Loucy (cell line): ENCODE measurements at regions not wholly inside any gene's neighbourhood (a gene's known extent, or its start where the extent isn't known, plus 50 kb on each side); places are given as distances from the start of the nearest gene placed in this dataset.

Experiments
- H2AFZ ChIP-seq: fragments of 200-600 bp; sonication (generic); 2 replicates; pipeline ENCODE4 v1.6.0; 2016; ENCODE audit warnings: antibody characterized with exemption, mild to moderate bottlenecking, low read length, moderate library complexity
- H3F3A ChIP-seq: fragments of 200-600 bp; 2 replicates; pipeline ENCODE4 v1.6.0; 2016; ENCODE audit warnings: antibody characterized with exemption, low read depth, mild to moderate bottlenecking
- H3K27me3 ChIP-seq: fragments of 200-600 bp; sonication (generic); 2 replicates; pipeline ENCODE4 v1.6.1; 2014; ENCODE audit warnings: low read length, mild to moderate bottlenecking; ENCODE audit not compliant: insufficient read depth, poor library complexity, severe bottlenecking
- H3K36me3 ChIP-seq: fragments of 200-600 bp; sonication (generic); 2 replicates; pipeline ENCODE4 v1.6.1; 2016; ENCODE audit warnings: low read length; ENCODE audit not compliant: insufficient read depth
- H3K4me1 ChIP-seq: fragments of 200-600 bp; sonication (generic); 2 replicates; pipeline ENCODE4 v1.5.1; 2014; ENCODE audit warnings: low read length, mild to moderate bottlenecking; ENCODE audit not compliant: insufficient read depth, poor library complexity, severe bottlenecking
- H3K4me2 ChIP-seq: fragments of 200-600 bp; sonication (generic); 2 replicates; pipeline ENCODE4 v1.6.0; 2014; ENCODE audit warnings: antibody characterized with exemption, low read length, low read depth, mild to moderate bottlenecking; ENCODE audit not compliant: poor library complexity, severe bottlenecking
- H3K4me3 ChIP-seq: fragments of 200-600 bp; sonication (generic); 2 replicates; pipeline ENCODE4 v1.5.1; 2014; ENCODE audit warnings: low read length, mild to moderate bottlenecking, mixed read lengths; ENCODE audit not compliant: poor library complexity, severe bottlenecking
- H3K79me2 ChIP-seq: fragments of 200-600 bp; sonication (generic); 2 replicates; pipeline ENCODE4 v1.6.1; 2014; ENCODE audit warnings: low read length; ENCODE audit not compliant: insufficient read depth
- H3K9ac ChIP-seq: fragments of 200-600 bp; sonication (generic); 2 replicates; pipeline ENCODE4 v1.6.0; 2014; ENCODE audit warnings: mild to moderate bottlenecking, low read depth, low read length, moderate library complexity; ENCODE audit not compliant: poor library complexity, severe bottlenecking
- H3K9me2 ChIP-seq: fragments of 200-600 bp; sonication (generic); replicated peaks from 2 replicates; pipeline ENCODE4 v1.6.1; 2016; ENCODE audit warnings: low read depth, low read length, mixed read lengths
- H3K9me3 ChIP-seq: fragments of 200-600 bp; sonication (generic); 2 replicates; pipeline ENCODE4 v1.6.1; 2014; ENCODE audit warnings: mild to moderate bottlenecking, antibody characterized with exemption, low read length, low read depth; ENCODE audit not compliant: insufficient read depth
- H4K20me1 ChIP-seq: fragments of 200-600 bp; sonication (generic); 2 replicates; pipeline ENCODE4 v1.6.0; 2014; ENCODE audit warnings: antibody characterized with exemption, low read length, mild to moderate bottlenecking; ENCODE audit not compliant: insufficient read depth, poor library complexity, severe bottlenecking
- EZH2phosphoT487 ChIP-seq: fragments of 200-600 bp; IDR thresholded peaks from 2 replicates; pipeline ENCODE4 v1.6.1; 2018; ENCODE audit warnings: antibody characterized with exemption, mild to moderate bottlenecking, moderate library complexity, borderline replicate concordance
- TF ChIP-seq, protein P1 (sequence below): fragments of 200-600 bp; sonication (generic); conservative IDR thresholded peaks from 2 replicates; pipeline ENCODE4 v1.5.1; 2014; ENCODE audit warnings: mild to moderate bottlenecking, antibody characterized with exemption, low read length

DNA sequence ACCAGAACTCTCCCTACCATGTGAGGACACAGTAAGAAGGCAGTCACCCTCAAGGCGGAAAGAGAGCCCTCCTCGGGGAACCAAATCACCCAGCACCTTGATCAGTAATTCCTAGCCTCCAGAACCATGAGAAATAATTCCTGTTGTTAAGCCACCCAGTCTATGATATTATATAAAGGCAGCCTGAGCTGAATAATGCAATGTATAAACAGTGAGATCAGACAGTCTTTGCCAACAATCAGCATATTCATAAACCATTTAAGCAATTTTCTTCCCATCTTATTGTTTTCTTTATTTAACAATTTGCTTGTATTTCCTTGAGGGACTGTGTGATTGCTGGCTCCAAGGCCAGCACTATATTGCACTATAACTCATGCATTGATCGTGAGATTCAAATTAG, 144.4 kb upstream of the DAPK1 start:
- Histone ChIP-seq H3K36me3 (no peaks in the 10 kb centered on the region), H3K27me3 (no peaks in the 10 kb centered on the region), H3F3A (no peaks in the 10 kb centered on the region), H3K9me2 (no peaks in the 10 kb centered on the region), H3K9me3 (no peaks in the 10 kb centered on the region), H3K4me3 (no peak overlapping the region), H3K9ac (no peak overlapping the region), H3K4me2 (no peak overlapping the region), H4K20me1 (no peaks in the 10 kb centered on the region), H2AFZ (no peak overlapping the region), H3K79me2 (no peaks in the 10 kb centered on the region), H3K4me1 (no peaks in the 10 kb centered on the region)
- no peak for TF ChIP-seq EZH2phosphoT487
- TF ChIP-seq, protein P1, sequence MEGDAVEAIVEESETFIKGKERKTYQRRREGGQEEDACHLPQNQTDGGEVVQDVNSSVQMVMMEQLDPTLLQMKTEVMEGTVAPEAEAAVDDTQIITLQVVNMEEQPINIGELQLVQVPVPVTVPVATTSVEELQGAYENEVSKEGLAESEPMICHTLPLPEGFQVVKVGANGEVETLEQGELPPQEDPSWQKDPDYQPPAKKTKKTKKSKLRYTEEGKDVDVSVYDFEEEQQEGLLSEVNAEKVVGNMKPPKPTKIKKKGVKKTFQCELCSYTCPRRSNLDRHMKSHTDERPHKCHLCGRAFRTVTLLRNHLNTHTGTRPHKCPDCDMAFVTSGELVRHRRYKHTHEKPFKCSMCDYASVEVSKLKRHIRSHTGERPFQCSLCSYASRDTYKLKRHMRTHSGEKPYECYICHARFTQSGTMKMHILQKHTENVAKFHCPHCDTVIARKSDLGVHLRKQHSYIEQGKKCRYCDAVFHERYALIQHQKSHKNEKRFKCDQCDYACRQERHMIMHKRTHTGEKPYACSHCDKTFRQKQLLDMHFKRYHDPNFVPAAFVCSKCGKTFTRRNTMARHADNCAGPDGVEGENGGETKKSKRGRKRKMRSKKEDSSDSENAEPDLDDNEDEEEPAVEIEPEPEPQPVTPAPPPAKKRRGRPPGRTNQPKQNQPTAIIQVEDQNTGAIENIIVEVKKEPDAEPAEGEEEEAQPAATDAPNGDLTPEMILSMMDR = no peak

DNA sequence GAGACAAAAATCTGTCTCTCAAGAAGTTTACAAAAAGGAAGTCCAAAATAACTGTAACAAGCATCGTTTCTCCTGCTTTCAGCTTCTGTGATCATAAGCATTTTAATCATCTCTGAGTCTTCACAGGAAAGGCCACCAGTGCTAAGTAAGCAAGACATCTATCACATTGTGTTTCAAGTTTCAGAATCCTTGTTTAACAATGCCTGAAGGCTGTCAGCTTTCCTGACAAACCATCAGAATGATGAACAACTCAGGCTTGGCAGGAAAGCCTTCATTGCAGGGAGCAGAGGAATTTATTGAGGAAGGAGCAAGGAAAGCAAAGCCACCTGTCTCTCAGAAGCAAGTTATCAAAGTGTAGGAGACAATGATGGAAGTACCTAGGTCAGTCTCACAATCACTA, 143.5 kb upstream of the DAPK1 start:
- Histone ChIP-seq H3K9me3 (no peaks in the 10 kb centered on the region), H3K9me2 (no peaks in the 10 kb centered on the region), H3K79me2 (no peaks in the 10 kb centered on the region), H3K27me3 (no peaks in the 10 kb centered on the region), H2AFZ (no peak overlapping the region), H3K4me1 (no peaks in the 10 kb centered on the region), H3K36me3 (no peaks in the 10 kb centered on the region), H3K4me3 (no peak overlapping the region), H3F3A (no peaks in the 10 kb centered on the region), H3K9ac (no peak overlapping the region), H4K20me1 (no peaks in the 10 kb centered on the region), H3K4me2 (no peak overlapping the region)
- no peak for TF ChIP-seq EZH2phosphoT487
- TF ChIP-seq, protein P1 = no peak

DNA sequence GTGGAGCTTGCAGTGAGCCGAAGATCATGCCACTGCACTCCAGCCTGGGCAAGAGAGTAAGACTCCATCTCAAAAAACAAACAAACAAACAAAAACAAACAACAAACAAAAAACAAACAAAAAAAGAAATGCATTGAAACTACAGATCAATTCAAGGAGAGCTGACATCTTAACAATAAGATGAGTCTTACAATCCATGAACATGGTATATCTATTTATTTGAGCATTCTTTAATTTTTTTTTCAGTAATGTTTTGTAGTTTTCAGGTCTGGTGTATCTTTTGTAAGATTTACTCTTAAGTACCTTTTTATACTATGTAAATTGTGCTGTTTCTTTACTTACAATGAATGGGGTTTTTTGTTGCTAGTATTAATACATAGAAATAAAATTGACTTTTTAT, 140.1 kb upstream of the DAPK1 start:
- TF ChIP-seq EZH2phosphoT487 = no peak
- TF ChIP-seq, protein P1 = no peak

More for the DNA sequence above, 140.1 kb upstream of the DAPK1 start:
- Histone ChIP-seq H3K27me3 (no peaks in the 10 kb centered on the region), H3K4me2 (no peak overlapping the region), H3K4me1 (no peaks in the 10 kb centered on the region), H3K9me3 (no peaks in the 10 kb centered on the region), H3K9me2 (no peaks in the 10 kb centered on the region), H2AFZ (no peak overlapping the region), H3F3A (no peaks in the 10 kb centered on the region), H3K79me2 (no peaks in the 10 kb centered on the region), H4K20me1 (no peaks in the 10 kb centered on the region), H3K9ac (no peak overlapping the region), H3K36me3 (no peaks in the 10 kb centered on the region), H3K4me3 (no peak overlapping the region)
